ENCODE measurements at regions not wholly inside any gene's neighbourhood (a gene's known extent, or its start where the extent isn't known, plus 50 kb on each side); places are given as distances from the start of the nearest gene placed in this dataset.

DNA sequence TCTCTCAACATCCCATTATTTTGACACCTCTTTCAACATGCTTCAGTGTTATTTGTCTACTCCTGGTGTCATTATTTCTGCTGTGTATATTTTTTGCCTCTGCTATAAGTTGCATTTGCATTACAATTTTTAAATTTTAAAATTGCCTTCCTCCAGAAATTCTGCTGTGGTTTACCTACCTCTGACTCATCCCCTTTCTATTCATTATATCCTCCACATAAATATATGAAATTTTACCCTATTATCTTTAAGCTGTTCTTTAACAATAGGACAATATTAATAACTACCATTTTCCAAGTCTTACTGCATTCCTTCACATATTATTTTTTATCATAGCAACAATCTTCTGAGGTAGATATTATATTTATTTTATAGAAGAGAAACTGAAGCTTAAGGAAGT is 178.1 kb upstream of the NRIP1 start:
- Histone ChIP-seq H3K27ac (no peak overlapping the region), H3K4me1 (no peaks in the 10 kb centered on the region), H3K27me3 (no peaks in the 10 kb centered on the region), H3K36me3 (no peaks in the 10 kb centered on the region), H3K9me3 (no peaks in the 10 kb centered on the region), H3K4me3 (no peak overlapping the region)
- intact Hi-C loops (cut with DNase I), result no loop called here
- ATAC-seq, result no peak
- DNase-seq, result no peak
- TF ChIP-seq, protein P1, sequence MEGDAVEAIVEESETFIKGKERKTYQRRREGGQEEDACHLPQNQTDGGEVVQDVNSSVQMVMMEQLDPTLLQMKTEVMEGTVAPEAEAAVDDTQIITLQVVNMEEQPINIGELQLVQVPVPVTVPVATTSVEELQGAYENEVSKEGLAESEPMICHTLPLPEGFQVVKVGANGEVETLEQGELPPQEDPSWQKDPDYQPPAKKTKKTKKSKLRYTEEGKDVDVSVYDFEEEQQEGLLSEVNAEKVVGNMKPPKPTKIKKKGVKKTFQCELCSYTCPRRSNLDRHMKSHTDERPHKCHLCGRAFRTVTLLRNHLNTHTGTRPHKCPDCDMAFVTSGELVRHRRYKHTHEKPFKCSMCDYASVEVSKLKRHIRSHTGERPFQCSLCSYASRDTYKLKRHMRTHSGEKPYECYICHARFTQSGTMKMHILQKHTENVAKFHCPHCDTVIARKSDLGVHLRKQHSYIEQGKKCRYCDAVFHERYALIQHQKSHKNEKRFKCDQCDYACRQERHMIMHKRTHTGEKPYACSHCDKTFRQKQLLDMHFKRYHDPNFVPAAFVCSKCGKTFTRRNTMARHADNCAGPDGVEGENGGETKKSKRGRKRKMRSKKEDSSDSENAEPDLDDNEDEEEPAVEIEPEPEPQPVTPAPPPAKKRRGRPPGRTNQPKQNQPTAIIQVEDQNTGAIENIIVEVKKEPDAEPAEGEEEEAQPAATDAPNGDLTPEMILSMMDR (IDR thresholded peaks at IDR 0.05), result no peak

- ATAC-seq (no peak), DNase-seq (no peak)
- Histone ChIP-seq H3K4me1 (no peaks in the 10 kb centered on the region), H3K36me3 (no peaks in the 10 kb centered on the region), H3K27me3 (no peaks in the 10 kb centered on the region), H3K4me3 (no peak overlapping the region), H3K9me3 (no peaks in the 10 kb centered on the region), H3K27ac (no peak overlapping the region)
- intact Hi-C loops (cut with DNase I), result no loop called here
- TF ChIP-seq, protein P1 (IDR thresholded peaks at IDR 0.05), result no peak
These were observed 178.6 kb upstream of the NRIP1 start for GRCh38 chr21:15243406-15243805.

DNA sequence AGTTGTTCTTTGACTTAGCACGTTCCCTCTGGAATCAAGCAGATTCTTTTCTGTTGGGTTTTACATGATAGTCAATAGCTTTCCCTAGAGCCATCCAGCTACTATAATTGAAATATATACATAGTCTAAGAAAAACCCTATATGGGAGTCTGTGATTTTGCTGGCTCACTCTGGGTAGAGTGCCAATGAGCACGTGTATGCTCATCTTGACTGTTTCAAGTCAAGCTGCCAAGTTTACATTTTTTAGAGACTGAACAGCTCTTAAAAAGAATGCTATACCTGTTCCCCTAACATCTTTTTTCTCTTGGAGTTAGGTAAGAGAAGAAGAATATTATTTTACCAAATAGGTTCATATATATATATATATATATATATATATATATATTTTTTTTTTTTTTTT is 182.8 kb upstream of the NRIP1 start:
- intact Hi-C loops (cut with DNase I), result no loop called here
- no peaks in the 10 kb centered on the region for H3K36me3 ChIP-seq
- TF ChIP-seq, protein P1 (IDR thresholded peaks at IDR 0.05), result no peak
- no peaks in the 10 kb centered on the region for H3K9me3 ChIP-seq
- no peak overlapping the region for H3K4me3 ChIP-seq
- ATAC-seq, result no peak
- no peak overlapping the region for H3K27ac ChIP-seq
- H3K27me3 ChIP-seq, result no peaks in the 10 kb centered on the region
- no peaks in the 10 kb centered on the region for H3K4me1 ChIP-seq
- DNase-seq, result no peak

DNA sequence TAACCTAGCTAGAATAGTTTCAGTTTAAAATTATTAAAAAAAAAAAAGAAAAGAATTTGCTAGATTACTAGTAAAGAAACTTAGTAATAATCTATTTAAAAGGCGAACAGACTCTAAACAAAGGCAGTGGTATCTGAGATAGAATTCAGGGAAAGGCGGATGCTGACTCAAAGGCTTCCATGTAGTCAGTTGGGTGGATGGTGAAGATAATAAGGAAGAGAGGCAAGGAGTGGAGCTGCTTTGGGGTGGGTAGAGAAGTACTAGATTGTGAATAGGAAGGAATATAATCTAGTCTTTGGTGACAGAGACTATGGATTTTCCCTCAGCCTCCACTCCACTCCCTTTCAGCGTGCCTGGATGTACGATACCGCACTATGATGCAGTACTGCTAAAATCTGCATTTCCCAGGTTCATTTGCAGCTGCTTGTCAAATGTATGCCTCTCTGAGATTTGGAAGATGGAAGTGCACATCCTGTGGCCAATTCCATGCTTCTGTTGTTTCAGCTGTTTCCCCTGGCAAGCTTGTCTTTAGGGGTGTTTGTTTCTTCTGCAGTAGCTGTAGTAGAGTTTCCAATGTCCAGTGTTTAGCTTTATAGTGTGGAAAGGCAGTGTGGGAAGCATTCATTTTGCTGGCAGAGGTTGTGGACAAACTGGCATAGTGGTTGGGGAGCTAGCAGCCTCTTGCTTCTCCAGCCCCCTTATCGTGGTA is 184.6 kb upstream of the NRIP1 start:
- Histone ChIP-seq H3K27me3 (no peaks in the 10 kb centered on the region), H3K9me3 (no peaks in the 10 kb centered on the region), H3K4me1 (no peaks in the 10 kb centered on the region), H3K4me3 (no peak overlapping the region), H3K36me3 (no peaks in the 10 kb centered on the region), H3K27ac (no peak overlapping the region)
- TF ChIP-seq, protein P1 (IDR thresholded peaks at IDR 0.05), result no peak
- ATAC-seq (no peak), DNase-seq (no peak)
- intact Hi-C loops (cut with DNase I), result no loop called here

DNA sequence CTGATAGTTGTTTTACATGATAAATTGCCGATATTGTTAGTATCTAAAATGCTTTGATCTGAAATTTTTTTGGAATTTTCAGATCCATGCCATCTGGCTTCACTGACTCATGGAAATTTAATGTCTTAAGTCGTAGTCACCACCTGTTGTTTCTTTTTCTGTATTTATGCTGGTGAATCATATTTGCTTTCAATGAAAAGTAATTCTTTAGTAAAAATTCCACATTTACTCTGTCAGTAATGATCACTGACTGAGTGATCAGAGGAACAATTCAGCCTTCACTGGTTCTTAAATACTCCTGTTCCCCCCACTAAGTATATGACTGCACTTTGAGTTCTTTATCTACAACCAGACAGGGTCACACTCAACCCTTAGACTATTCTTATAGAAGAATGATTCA is 185.6 kb upstream of the NRIP1 start:
- no peak for DNase-seq
- no peaks in the 10 kb centered on the region for H3K36me3 ChIP-seq
- intact Hi-C loops (cut with DNase I), result no loop called here
- ATAC-seq, result no peak
- H3K4me3 ChIP-seq, result no peak overlapping the region
- H3K9me3 ChIP-seq, result no peaks in the 10 kb centered on the region
- H3K27me3 ChIP-seq, result no peaks in the 10 kb centered on the region
- no peaks in the 10 kb centered on the region for H3K4me1 ChIP-seq
- TF ChIP-seq, protein P1 (IDR thresholded peaks at IDR 0.05), result no peak
- H3K27ac ChIP-seq, result no peak overlapping the region

DNA sequence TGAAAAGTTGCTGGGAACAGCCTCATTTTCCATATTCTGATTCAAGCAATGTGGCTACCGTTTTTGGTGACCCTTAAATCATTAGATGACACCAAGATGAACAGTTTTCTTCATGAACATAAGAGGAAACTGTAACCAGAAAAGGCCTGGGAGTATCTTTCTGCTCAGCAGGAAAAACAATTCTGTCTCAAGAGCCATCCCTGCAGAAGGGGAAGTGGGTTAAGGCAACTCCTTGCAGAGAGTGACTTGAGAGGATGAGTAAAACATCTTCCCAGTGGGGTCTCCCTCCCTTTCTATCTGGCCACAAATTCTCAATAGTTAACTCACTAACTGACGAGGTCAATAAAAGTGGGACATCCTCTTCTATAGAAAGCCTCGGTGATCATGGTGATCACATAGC is 187.6 kb upstream of the NRIP1 start:
- TF ChIP-seq, protein P1 (IDR thresholded peaks at IDR 0.05), result no peak
- no peaks in the 10 kb centered on the region for H3K27me3 ChIP-seq
- H3K4me1 ChIP-seq, result no peaks in the 10 kb centered on the region
- H3K9me3 ChIP-seq, result no peaks in the 10 kb centered on the region
- H3K36me3 ChIP-seq, result no peaks in the 10 kb centered on the region
- no peak overlapping the region for H3K27ac ChIP-seq
- ATAC-seq (peak; percentile 37), DNase-seq (no peak)
- H3K4me3 ChIP-seq, result no peak overlapping the region
- intact Hi-C loops (cut with DNase I), result no loop called here
